ENCODE measurements at regions not wholly inside any gene's neighbourhood (a gene's known extent, or its start where the extent isn't known, plus 50 kb on each side); places are given as distances from the start of the nearest gene placed in this dataset.
A peak's percentile ranks its signal among the peaks of the same experiment; 100 is the strongest.

GRCh38 chr14:99327050-99327449 lies 55.1 kb upstream of the BCL11B start:
- no peak overlapping the region for H2BK15ac ChIP-seq (ENCODE audit: low read depth, low read length)
- H3K27ac Mint-ChIP-seq: no peak overlapping the region

More at GRCh38 chr14:99327050-99327449, 55.1 kb upstream of the BCL11B start:
- no peaks in the 10 kb centered on the region for H3K79me1 ChIP-seq (ENCODE audit: insufficient read depth, low read depth, low read length, poor library complexity, severe bottlenecking)
- no peaks in the 10 kb centered on the region for H3K27me3 ChIP-seq (ENCODE audit: insufficient read depth, low read length)
- H2BK120ac ChIP-seq (ENCODE audit: low read depth, low read length, poor library complexity, severe bottlenecking): no peak overlapping the region
- no peaks in the 10 kb centered on the region for H3K9me3 ChIP-seq (ENCODE audit: control insufficient read depth, low read depth, low read length)
- no peak overlapping the region for H3K56ac ChIP-seq (ENCODE audit: insufficient read length, low read depth, low read length)
- H2BK20ac ChIP-seq (ENCODE audit: low read depth, low read length, poor library complexity, severe bottlenecking): no peak overlapping the region
- H3K4me2 ChIP-seq (ENCODE audit: insufficient read depth, insufficient read length, low read length): no peak overlapping the region
- H3K79me2 ChIP-seq (ENCODE audit: insufficient read depth, low read length): no peaks in the 10 kb centered on the region
- no peak overlapping the region for H3K18ac ChIP-seq (ENCODE audit: insufficient read length, low read depth, low read length)
- peak; percentile 20 for DNase-seq
- no peak overlapping the region for H4K8ac ChIP-seq (replicated peaks; ENCODE audit: insufficient read length, low read depth, low read length)
- H2AK5ac ChIP-seq (ENCODE audit: insufficient read length, low read length): no peak overlapping the region
- H3K9me3 Mint-ChIP-seq: no peaks in the 10 kb centered on the region
- H4K20me1 ChIP-seq (ENCODE audit: control insufficient read depth, insufficient read depth, insufficient read length): no peaks in the 10 kb centered on the region
- H4K5ac ChIP-seq (ENCODE audit: insufficient read length, low read depth, low read length): no peak overlapping the region
- no peak overlapping the region for H2AFZ ChIP-seq (ENCODE audit: low read length)
- no peaks in the 10 kb centered on the region for H3K4me1 ChIP-seq (ENCODE audit: insufficient read depth, low read length)
- WGBS (ENCODE audit: extremely low coverage, insufficient read length, low lambda C conversion rate): no CpG with 5 or more reads among the region's 5 CpGs
- no peaks in the 10 kb centered on the region for H3K23me2 ChIP-seq (ENCODE audit: insufficient read length, low read depth, low read length, poor library complexity, severe bottlenecking)
- no peak overlapping the region for H3K4ac ChIP-seq (ENCODE audit: low read depth, low read length)
- H2BK12ac ChIP-seq (ENCODE audit: insufficient read length, low read depth, low read length): no peak overlapping the region
- peaks cover 5 to 8% of the 10 kb centered on the region in 2 experiments; a peak in 2 of 4 replicates for H3K4me1 Mint-ChIP-seq
- H4K91ac ChIP-seq (ENCODE audit: insufficient read length, low read depth, low read length): no peak overlapping the region
- no peak overlapping the region for H3K9ac ChIP-seq (ENCODE audit: extremely low read depth, insufficient read length, low read length)
- peaks cover 9% of the 10 kb centered on the region for H3K27me3 Mint-ChIP-seq (ENCODE audit: low read depth)
- H2BK5ac ChIP-seq (ENCODE audit: insufficient read length, low read length): no peak overlapping the region
- no peak overlapping the region for H3K14ac ChIP-seq (ENCODE audit: insufficient read depth, low read length)
- H3K36me3 Mint-ChIP-seq (ENCODE audit: insufficient read depth in 1 of 3, low read depth in 3 of 3): no peaks in the 10 kb centered on the region; a peak in 1 of 7 replicates
- peak; percentile 25; the same call in 2 of the 3 replicates for TF ChIP-seq CTCF (conservative IDR thresholded peaks at IDR 0.05)
- H3T11ph ChIP-seq (ENCODE audit: low read length): no peak overlapping the region
- H3K27ac ChIP-seq (ENCODE audit: insufficient read length, low read depth, low read length): no peak overlapping the region
- no peak overlapping the region for H3K23ac ChIP-seq (ENCODE audit: insufficient read length, low read depth, low read length)
- H3K4me3 Mint-ChIP-seq: no peak overlapping the region
